ENCODE measurements at regions not wholly inside any gene's neighbourhood (a gene's known extent, or its start where the extent isn't known, plus 50 kb on each side); places are given as distances from the start of the nearest gene placed in this dataset.
"Not testable (repeated sequence)": the region's sequence is repeated elsewhere in the genome, so short reads cannot be mapped to it uniquely, and the experiment has no call there.

DNA sequence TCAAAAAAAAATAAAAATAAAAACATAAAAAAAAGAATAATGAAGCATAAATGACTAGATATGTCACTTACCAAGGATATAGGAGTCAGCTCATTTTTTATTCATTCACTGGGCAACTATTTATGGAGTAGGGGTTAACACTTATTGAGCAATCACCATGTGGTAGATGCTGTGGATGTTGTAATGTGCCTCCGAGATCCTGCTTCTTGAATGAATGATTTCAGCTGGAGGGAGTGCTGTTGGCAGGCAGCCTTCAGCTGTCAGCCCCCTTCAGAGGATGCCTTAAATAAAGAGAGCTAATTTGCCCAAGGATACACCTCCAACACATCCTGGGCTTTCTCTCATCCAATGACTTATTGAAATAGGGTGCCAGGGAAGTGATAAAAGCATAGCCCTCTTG is 229.5 kb upstream of the DTNBP1 start:
- CTCF ChIA-PET, result interaction anchor here (0.6 kb wide), 1 partner anchor 55 kb away, joined by 4 read pairs; no protein-coding TSS in a partner anchor
- no peak for DNase-seq (ENCODE audit: low read depth, low spot score)
- POLR2A ChIA-PET, result no interaction called here

DNA sequence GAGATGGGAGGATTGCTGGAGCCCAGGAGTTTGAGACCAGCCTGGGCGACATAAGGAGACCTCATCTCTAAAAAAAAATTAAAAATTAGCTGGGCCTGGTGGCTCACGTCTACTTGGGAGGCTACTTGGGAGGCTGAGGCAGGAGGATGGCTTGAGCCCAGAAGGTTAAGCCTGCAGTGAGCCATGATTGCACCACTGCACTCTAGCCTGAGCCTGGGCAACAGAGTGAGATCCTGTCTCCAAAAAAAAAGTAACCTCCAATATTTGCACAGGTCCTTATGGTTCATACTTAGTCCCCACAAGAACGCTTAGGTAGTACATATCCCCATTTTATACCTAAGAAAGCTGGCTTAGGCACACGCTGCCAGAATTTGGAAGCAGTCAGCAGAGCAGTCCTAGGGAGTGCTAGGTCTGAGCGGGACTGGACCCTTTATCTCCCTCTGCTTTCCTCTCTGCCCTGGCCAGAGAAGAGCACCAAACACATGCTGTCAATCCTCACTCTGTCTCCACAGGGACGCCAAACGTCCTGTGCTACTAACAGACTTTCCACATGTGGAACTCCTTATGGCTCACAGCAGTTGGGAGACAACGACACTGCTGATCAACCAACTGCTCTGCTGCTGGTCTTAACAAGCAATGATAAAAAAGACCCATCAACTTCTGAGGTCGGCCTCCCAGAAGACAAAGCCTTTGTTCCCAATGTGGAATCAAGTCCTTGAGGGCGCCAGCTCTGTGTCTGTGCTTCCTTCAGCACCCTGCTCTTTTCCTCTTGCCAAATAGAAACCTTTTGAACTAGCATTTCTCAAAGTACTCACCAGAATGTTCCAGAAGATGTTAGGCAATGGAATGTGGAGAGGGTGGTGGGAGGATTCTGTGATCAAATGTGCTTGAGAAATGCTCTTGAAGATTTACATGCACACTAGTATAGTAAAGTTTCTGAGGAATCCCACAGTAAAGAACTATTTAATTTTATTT is 226.3 kb upstream of the DTNBP1 start:
- TF ChIP-seq, protein P1, sequence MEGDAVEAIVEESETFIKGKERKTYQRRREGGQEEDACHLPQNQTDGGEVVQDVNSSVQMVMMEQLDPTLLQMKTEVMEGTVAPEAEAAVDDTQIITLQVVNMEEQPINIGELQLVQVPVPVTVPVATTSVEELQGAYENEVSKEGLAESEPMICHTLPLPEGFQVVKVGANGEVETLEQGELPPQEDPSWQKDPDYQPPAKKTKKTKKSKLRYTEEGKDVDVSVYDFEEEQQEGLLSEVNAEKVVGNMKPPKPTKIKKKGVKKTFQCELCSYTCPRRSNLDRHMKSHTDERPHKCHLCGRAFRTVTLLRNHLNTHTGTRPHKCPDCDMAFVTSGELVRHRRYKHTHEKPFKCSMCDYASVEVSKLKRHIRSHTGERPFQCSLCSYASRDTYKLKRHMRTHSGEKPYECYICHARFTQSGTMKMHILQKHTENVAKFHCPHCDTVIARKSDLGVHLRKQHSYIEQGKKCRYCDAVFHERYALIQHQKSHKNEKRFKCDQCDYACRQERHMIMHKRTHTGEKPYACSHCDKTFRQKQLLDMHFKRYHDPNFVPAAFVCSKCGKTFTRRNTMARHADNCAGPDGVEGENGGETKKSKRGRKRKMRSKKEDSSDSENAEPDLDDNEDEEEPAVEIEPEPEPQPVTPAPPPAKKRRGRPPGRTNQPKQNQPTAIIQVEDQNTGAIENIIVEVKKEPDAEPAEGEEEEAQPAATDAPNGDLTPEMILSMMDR (IDR thresholded peaks at IDR 0.05; ENCODE audit: insufficient read depth, low read length, missing control alignments), result no peak
- CTCF ChIA-PET, result no interaction called here
- POLR2A ChIA-PET, result no interaction called here

More for the DNA sequence above, 229.5 kb upstream of the DTNBP1 start:
- TF ChIP-seq, protein P1 (IDR thresholded peaks at IDR 0.05; ENCODE audit: insufficient read depth, low read length, missing control alignments), result no peak
- no peak overlapping the region for H3K4me3 ChIP-seq (ENCODE audit: low read depth, low read length)

DNA sequence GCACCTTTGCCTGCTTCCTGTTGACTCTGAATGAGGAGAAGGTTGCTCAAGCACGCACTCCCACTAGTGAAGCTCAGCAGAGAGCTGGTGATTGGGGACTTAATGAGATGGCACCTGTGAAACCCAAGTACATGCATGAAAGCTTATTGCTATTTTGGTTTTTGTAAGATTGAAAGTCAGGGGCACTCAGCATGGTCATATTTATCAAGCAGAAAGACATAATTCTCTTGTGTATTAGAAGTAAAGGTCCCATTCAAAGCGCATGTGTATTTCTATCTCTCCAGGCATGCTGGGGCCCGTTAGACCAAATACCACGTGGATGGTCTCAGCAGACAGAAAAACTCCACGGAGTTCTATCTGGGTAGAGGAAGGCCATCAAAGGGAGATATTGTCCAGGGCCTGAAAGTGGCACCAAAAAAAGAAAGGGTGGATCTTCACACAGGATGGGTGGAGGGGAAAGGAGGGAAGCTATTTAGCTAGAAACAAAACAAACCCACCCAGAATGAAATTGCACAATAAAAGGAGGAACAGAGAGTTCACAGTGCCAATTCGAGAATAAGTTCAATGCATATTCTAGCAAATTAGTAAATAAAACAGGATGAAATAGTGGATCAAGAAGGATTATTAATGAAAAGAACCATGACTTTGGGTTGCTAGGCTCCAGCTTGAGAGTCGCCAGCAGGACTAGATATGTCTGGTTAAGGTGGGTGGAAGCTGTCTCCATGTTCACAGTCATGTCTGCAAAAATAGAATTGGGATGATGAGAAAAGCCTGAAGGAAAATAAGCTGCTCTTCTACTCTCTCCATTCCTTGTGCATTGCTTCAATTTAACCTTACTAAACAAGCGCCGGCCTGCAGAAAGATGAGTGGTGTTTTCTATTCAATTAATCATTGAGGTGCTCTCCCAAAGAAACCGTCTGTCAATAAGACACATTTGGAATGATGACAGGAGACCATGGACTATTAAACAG is 224.9 kb upstream of the DTNBP1 start:
- POLR2A ChIA-PET, result no interaction called here
- CTCF ChIA-PET, result no interaction called here
- no peak for DNase-seq (ENCODE audit: low read depth, low spot score)

More for the DNA sequence above, 226.3 kb upstream of the DTNBP1 start:
- no peak overlapping the region for H3K4me3 ChIP-seq (ENCODE audit: low read depth, low read length)
- no peak for DNase-seq (ENCODE audit: low read depth, low spot score)

DNA sequence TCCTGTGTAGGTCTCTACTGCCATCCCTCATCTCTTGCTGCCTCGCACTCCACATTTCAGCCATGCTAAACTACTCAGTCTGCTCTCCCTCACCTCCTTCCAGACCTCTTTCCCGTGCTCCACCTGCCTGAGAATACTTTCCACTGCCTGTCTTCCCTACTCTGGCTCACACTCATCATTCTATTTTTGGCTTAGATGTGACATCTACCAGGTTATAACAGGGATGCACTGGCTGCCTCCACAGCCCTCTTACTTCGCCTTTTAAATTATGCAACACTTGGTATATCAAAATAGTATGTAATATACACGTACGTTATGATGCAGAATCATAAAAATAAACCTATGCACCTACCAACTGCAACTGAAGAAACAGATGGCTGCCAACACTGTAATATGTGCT is 222.8 kb upstream of the DTNBP1 start:
- CTCF ChIA-PET, result no interaction called here
- no peak for DNase-seq (ENCODE audit: low read depth, low spot score)
- POLR2A ChIA-PET, result no interaction called here
- no peak overlapping the region for H3K4me3 ChIP-seq (ENCODE audit: low read depth, low read length)
- TF ChIP-seq, protein P1 (IDR thresholded peaks at IDR 0.05; ENCODE audit: insufficient read depth, low read length, missing control alignments), result no peak

More for the DNA sequence above, 224.9 kb upstream of the DTNBP1 start:
- H3K4me3 ChIP-seq (ENCODE audit: low read depth, low read length), result no peak overlapping the region
- TF ChIP-seq, protein P1 (IDR thresholded peaks at IDR 0.05; ENCODE audit: insufficient read depth, low read length, missing control alignments), result no peak

DNA sequence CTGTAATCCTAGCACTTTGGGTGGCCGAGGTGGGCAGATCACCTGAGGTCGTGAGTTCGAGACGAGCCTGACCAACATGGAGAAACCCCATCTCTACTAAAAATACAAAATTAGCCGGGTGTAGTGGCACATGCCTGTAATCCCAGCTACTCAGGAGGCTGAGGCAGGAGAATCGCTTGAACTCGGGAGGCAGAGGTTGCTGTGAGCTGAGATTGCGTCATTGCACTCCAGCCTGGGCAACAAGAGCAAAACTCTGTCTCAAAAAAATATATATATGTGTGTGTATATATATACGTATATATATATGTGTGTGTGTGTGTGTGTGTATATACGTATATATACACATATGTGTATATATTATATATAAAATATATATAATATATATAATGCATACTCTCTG is 220.8 kb upstream of the DTNBP1 start:
- CTCF ChIA-PET; H3K4me3 ChIP-seq (ENCODE audit: low read depth, low read length); DNase-seq (ENCODE audit: low read depth, low spot score); POLR2A ChIA-PET: not testable (repeated sequence)

DNA sequence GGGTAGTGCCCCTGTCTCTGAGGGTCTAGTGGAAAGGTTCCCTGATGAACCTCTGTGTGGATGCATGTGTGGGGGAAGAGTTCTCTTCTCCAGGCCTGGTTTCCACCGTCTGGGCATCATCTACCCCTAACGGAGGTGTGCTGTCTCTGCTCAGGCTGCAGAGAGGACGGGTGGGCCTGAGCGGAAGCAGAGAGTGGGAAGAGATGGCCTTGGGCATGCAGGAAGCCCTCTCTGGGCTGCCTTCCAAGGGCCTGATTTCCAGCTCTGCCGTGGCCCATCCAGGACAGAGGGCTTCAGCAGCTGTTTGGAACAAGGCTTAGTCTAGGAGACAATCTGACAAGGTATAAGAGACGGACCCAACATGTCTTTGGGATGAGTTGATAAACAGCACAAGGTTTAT is 220.1 kb upstream of the DTNBP1 start:
- H3K4me3 ChIP-seq (ENCODE audit: low read depth, low read length), result no peak overlapping the region
- POLR2A ChIA-PET, result no interaction called here
- CTCF ChIA-PET, result no interaction called here
- TF ChIP-seq, protein P1 (IDR thresholded peaks at IDR 0.05; ENCODE audit: insufficient read depth, low read length, missing control alignments), result no peak
- no peak for DNase-seq (ENCODE audit: low read depth, low spot score)

Measured in AG04449 (cell line).